ENCODE measurements at regions not wholly inside any gene's neighbourhood (a gene's known extent, or its start where the extent isn't known, plus 50 kb on each side); places are given as distances from the start of the nearest gene placed in this dataset.

GRCh38 chr5:3518576-3518975, 77.1 kb upstream of the IRX1 start:
- Histone ChIP-seq H3K36me3 (no peaks in the 10 kb centered on the region), H3K27me3 (no peaks in the 10 kb centered on the region), H3K4me3 (no peak overlapping the region), H3K9me3 (no peaks in the 10 kb centered on the region), H3K4me1 (no peaks in the 10 kb centered on the region), H3K27ac (no peak overlapping the region)
- TF ChIP-seq POLR2A (IDR thresholded peaks at IDR 0.05) (no peak), CTCF (IDR thresholded peaks at IDR 0.05) (no peak), EP300 (IDR thresholded peaks at IDR 0.05) (no peak)
- 86 to 92% methylated on average over 9 of the region's 9 CpGs for WGBS, 2 donors
- no peak for DNase-seq (ENCODE audit: low spot score in 2 of 2)

- no peak overlapping the region for H3K4me3 ChIP-seq
Measured at GRCh38 chr5:3518051-3518450, 77.6 kb upstream of the IRX1 start.

GRCh38 chr5:3517348-3517747, 78.3 kb upstream of the IRX1 start:
- TF ChIP-seq POLR2A (IDR thresholded peaks at IDR 0.05) (no peak), CTCF (IDR thresholded peaks at IDR 0.05) (no peak), EP300 (IDR thresholded peaks at IDR 0.05) (no peak)
- no peaks in the 10 kb centered on the region for H3K36me3 ChIP-seq
- H3K27me3 ChIP-seq: no peaks in the 10 kb centered on the region
- no peak for DNase-seq (ENCODE audit: low spot score in 2 of 2)
- H3K4me3 ChIP-seq: no peak overlapping the region
- 17 to 22% methylated on average over 9 of the region's 9 CpGs for WGBS, 2 donors
- H3K4me1 ChIP-seq: no peaks in the 10 kb centered on the region
- no peak overlapping the region for H3K27ac ChIP-seq
- no peaks in the 10 kb centered on the region for H3K9me3 ChIP-seq

More at GRCh38 chr5:3518051-3518450, 77.6 kb upstream of the IRX1 start:
- no peak for TF ChIP-seq POLR2A (IDR thresholded peaks at IDR 0.05)
- no peak for TF ChIP-seq EP300 (IDR thresholded peaks at IDR 0.05)
- TF ChIP-seq CTCF (IDR thresholded peaks at IDR 0.05): no peak
- Histone ChIP-seq H3K27me3 (no peaks in the 10 kb centered on the region), H3K4me1 (no peaks in the 10 kb centered on the region), H3K27ac (no peak overlapping the region), H3K9me3 (no peaks in the 10 kb centered on the region), H3K36me3 (no peaks in the 10 kb centered on the region)
- DNase-seq (ENCODE audit: low spot score in 2 of 2): no peak
- 74% methylated on average over 11 of the region's 11 CpGs for WGBS, 2 donors

GRCh38 chr5:3512361-3513095, 83.1 kb upstream of the IRX1 start:
- TF ChIP-seq CTCF (IDR thresholded peaks at IDR 0.05): no peak
- no peak for TF ChIP-seq EP300 (IDR thresholded peaks at IDR 0.05)
- TF ChIP-seq POLR2A (IDR thresholded peaks at IDR 0.05): no peak
- Histone ChIP-seq H3K4me3 (no peak overlapping the region), H3K27ac (no peak overlapping the region), H3K27me3 (no peaks in the 10 kb centered on the region), H3K9me3 (peaks cover 0 to 11% (median 0%) of the 10 kb centered on the region in 4 donors), H3K4me1 (no peaks in the 10 kb centered on the region), H3K36me3 (no peaks in the 10 kb centered on the region)
- whole genome bisulfite sequencing, 2 donors: 89% methylated on average over 13 of the region's 13 CpGs
- DNase-seq (ENCODE audit: low spot score in 2 of 2): no peak

GRCh38 chr5:3511934-3512333, 83.7 kb upstream of the IRX1 start:
- peaks cover 0 to 11% (median 0%) of the 10 kb centered on the region in 4 donors for H3K9me3 ChIP-seq
- H3K36me3 ChIP-seq: no peaks in the 10 kb centered on the region
- H3K4me3 ChIP-seq: no peak overlapping the region
- H3K27me3 ChIP-seq: no peaks in the 10 kb centered on the region
- TF ChIP-seq CTCF (IDR thresholded peaks at IDR 0.05) (no peak), POLR2A (IDR thresholded peaks at IDR 0.05) (no peak), EP300 (IDR thresholded peaks at IDR 0.05) (no peak)
- no peaks in the 10 kb centered on the region for H3K4me1 ChIP-seq
- DNase-seq (ENCODE audit: low spot score in 2 of 2): no peak
- no peak overlapping the region for H3K27ac ChIP-seq
- 27 to 31% methylated on average over 7 of the region's 7 CpGs for WGBS, 2 donors

Measured in tibial nerve (tissue), 4 donors.